Endodermal cell (in vitro differentiated cells): ENCODE measurements at regions not wholly inside any gene's neighbourhood (a gene's known extent, or its start where the extent isn't known, plus 50 kb on each side); places are given as distances from the start of the nearest gene placed in this dataset.

Experiments used
- DNase-seq: peaks from one replicate; pipeline ENCODE4 v3.0.0-alpha.2; 2017
- H3K27ac ChIP-seq: 2 replicates; pipeline ENCODE4 v1.5.1; 2013; ENCODE audit warnings: mild to moderate bottlenecking, low read depth, low read length, moderate library complexity
- H3K27me3 ChIP-seq: 2 replicates; pipeline ENCODE4 v1.6.1; 2013; ENCODE audit warnings: mild to moderate bottlenecking, low read length, moderate library complexity; ENCODE audit not compliant: insufficient read depth, control insufficient read depth, poor library complexity, severe bottlenecking
- H3K36me3 ChIP-seq: 2 replicates; pipeline ENCODE4 v1.7.0; 2013; ENCODE audit warnings: mild to moderate bottlenecking, low read length, moderate library complexity; ENCODE audit not compliant: control insufficient read depth, insufficient read depth
- H3K4me1 ChIP-seq: one replicate; pipeline ENCODE4 v1.7.0; 2013; ENCODE audit warnings: low read length; ENCODE audit not compliant: control insufficient read depth, insufficient read depth
- H3K4me3 ChIP-seq: 2 replicates; pipeline ENCODE4 v1.5.1; 2013; ENCODE audit warnings: mild to moderate bottlenecking, low read length, moderate library complexity
- H3K9ac ChIP-seq: 2 replicates; pipeline ENCODE4 v1.6.1; 2013; ENCODE audit warnings: mild to moderate bottlenecking, low read length, moderate library complexity; ENCODE audit not compliant: poor library complexity, severe bottlenecking; ENCODE audit errors: extremely low read depth
- H3K9me3 ChIP-seq: 2 replicates; pipeline ENCODE4 v1.6.1; 2013; ENCODE audit warnings: mild to moderate bottlenecking, low read length, moderate library complexity; ENCODE audit not compliant: control insufficient read depth
- H3K27ac Mint-ChIP-seq: 2 replicates; pipeline ENCODE4 v1.8.0; 2020; ENCODE audit warnings: mixed read lengths
- H3K27me3 Mint-ChIP-seq: 2 replicates; pipeline ENCODE4 v1.8.0; 2021; ENCODE audit warnings: mild to moderate bottlenecking, mixed read lengths; ENCODE audit not compliant: insufficient read depth
- H3K36me3 Mint-ChIP-seq: 2 replicates; pipeline ENCODE4 v1.8.0; 2020; ENCODE audit warnings: low read depth, mixed read lengths
- H3K4me1 Mint-ChIP-seq: 2 replicates; pipeline ENCODE4 v1.8.0; 2020; ENCODE audit warnings: mixed read lengths
- H3K4me3 Mint-ChIP-seq: 2 replicates; pipeline ENCODE4 v1.8.0; 2020; ENCODE audit warnings: mild to moderate bottlenecking, moderate library complexity, mixed read lengths
- H3K9me3 Mint-ChIP-seq: 2 replicates; pipeline ENCODE4 v1.8.0; 2020; ENCODE audit warnings: mild to moderate bottlenecking, mixed read lengths
- CTCF ChIP-seq: fragments of 200-600 bp; sonication (generic); conservative IDR thresholded peaks from 2 replicates; pipeline ENCODE4 v1.5.0; 2021; ENCODE audit warnings: antibody characterized with exemption, mild to moderate bottlenecking
- WGBS, 2 experiments: methylation state at CpG; one replicate each; pipeline versions ENCODE4 v1.1.5 to v1.1.7; 2013; ENCODE audit warnings: missing lambda C conversion rate in 2 of 2, mixed read lengths in 1 of 2; ENCODE audit not compliant: insufficient coverage in 1 of 2, insufficient read length in 1 of 2; 5-methylcytosine and 5-hydroxymethylcytosine counted together

DNA sequence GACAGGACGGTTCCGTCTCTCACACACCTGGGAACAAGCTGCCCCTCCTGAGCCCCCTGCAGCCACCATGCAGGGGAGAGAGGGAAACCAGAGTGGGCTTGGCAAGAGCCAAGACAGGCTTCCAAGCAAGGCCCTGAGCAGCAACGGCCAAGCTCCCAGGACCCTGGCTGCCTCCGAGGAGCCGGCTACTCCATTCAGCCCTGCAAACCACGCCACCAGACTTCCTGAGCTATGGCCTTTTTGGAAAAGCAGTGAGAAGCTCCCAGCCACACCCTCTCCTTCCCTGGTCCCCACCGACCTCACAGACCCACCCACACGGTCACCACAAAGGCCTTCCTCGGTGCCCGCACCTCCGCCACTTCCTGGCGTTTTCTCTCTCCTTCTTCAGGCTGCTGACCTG, 479.0 kb downstream of the BRD1 start:
- no peak overlapping the region for H3K4me3 Mint-ChIP-seq
- Histone ChIP-seq H3K4me1 (no peaks in the 10 kb centered on the region), H3K4me3 (no peak overlapping the region), H3K36me3 (no peaks in the 10 kb centered on the region), H3K9me3 (no peaks in the 10 kb centered on the region), H3K9ac (no peak overlapping the region), H3K27ac (no peak overlapping the region), H3K27me3 (no peaks in the 10 kb centered on the region)
- H3K27me3 Mint-ChIP-seq, result no peaks in the 10 kb centered on the region
- H3K36me3 Mint-ChIP-seq, result no peaks in the 10 kb centered on the region
- H3K27ac Mint-ChIP-seq, result no peak overlapping the region
- WGBS, 2 experiments, result 85 to 95% methylated on average over 6 to 12 of the region's 12 CpGs
- peak; percentile 28 for DNase-seq
- H3K9me3 Mint-ChIP-seq, result no peaks in the 10 kb centered on the region
- TF ChIP-seq CTCF, result no peak
- no peaks in the 10 kb centered on the region for H3K4me1 Mint-ChIP-seq

DNA sequence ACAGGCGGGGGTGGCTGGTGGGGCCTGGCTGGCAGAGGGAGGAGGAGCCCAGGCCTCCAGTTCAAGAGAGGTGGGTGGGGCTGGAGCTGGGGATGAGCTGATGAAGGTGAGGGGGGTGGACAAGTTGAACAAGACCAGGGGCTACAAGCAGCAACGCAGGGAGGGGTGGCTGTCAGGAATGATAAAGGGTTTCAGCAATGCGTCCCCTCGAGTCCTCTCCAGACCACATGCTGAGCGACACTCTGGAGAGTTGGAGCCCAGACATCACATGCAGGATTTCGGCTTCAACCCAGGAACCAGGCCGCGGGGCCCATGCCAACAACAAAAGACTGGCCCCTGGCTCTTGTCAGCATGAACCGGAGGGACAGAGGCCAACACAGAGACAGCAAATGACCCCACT, 480.3 kb downstream of the BRD1 start:
- TF ChIP-seq CTCF, result no peak
- no peaks in the 10 kb centered on the region for H3K36me3 ChIP-seq
- no peaks in the 10 kb centered on the region for H3K4me1 ChIP-seq
- H3K36me3 Mint-ChIP-seq, result no peaks in the 10 kb centered on the region
- H3K9ac ChIP-seq, result no peak overlapping the region
- no peak for DNase-seq
- no peak overlapping the region for H3K4me3 ChIP-seq
- no peaks in the 10 kb centered on the region for H3K9me3 ChIP-seq
- H3K9me3 Mint-ChIP-seq, result no peaks in the 10 kb centered on the region
- H3K4me3 Mint-ChIP-seq, result no peak overlapping the region
- H3K27ac ChIP-seq, result no peak overlapping the region
- no peak overlapping the region for H3K27ac Mint-ChIP-seq
- H3K4me1 Mint-ChIP-seq, result no peaks in the 10 kb centered on the region
- no peaks in the 10 kb centered on the region for H3K27me3 ChIP-seq
- 67 to 87% methylated on average over 5 to 9 of the region's 9 CpGs for WGBS, 2 experiments
- no peaks in the 10 kb centered on the region for H3K27me3 Mint-ChIP-seq

DNA sequence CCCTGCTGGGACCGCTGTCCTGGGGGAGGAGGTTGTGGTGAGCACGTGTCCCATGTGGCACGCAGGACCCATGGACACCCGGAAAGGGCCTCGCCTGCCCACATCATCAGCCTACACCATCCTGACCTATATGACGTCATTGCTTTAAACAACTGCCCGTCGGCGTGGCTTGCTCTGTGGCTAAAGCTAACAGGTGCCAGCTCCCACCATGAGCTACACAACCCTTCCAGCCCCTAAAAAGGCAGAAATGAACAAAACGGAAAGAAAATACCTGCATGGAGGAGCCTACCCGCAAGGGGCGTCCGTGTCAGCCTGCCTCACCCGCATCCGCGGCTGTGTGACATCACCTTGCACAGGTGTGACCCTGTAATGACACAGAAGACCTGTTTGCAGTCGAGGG, 481.8 kb downstream of the BRD1 start:
- no peak overlapping the region for H3K9ac ChIP-seq
- Mint-ChIP-seq H3K4me1 (no peaks in the 10 kb centered on the region), H3K27ac (no peak overlapping the region), H3K36me3 (no peaks in the 10 kb centered on the region), H3K9me3 (no peaks in the 10 kb centered on the region), H3K27me3 (no peaks in the 10 kb centered on the region), H3K4me3 (no peak overlapping the region)
- no peaks in the 10 kb centered on the region for H3K27me3 ChIP-seq
- no peak overlapping the region for H3K27ac ChIP-seq
- no peak overlapping the region for H3K4me3 ChIP-seq
- H3K36me3 ChIP-seq, result no peaks in the 10 kb centered on the region
- no peak for DNase-seq
- no peaks in the 10 kb centered on the region for H3K9me3 ChIP-seq
- no peaks in the 10 kb centered on the region for H3K4me1 ChIP-seq
- 92 to 97% methylated on average over 11 to 17 of the region's 17 CpGs for WGBS, 2 experiments
- no peak for TF ChIP-seq CTCF
